Ishikawa (cell line): ENCODE measurements at regions not wholly inside any gene's neighbourhood (a gene's known extent, or its start where the extent isn't known, plus 50 kb on each side); places are given as distances from the start of the nearest gene placed in this dataset.

Experiments
- CEBPB ChIP-seq: IDR thresholded peaks from 2 replicates; pipeline ENCODE4 v1.6.1; 2012
- EP300 ChIP-seq: IDR thresholded peaks from 2 replicates; pipeline ENCODE4 v1.6.1; 2012; ENCODE audit warnings: borderline replicate concordance
- NFIC ChIP-seq: IDR thresholded peaks from 2 replicates; pipeline ENCODE4 v1.6.1; 2012
- TEAD4 ChIP-seq: IDR thresholded peaks from 2 replicates; pipeline ENCODE4 v1.6.1; 2012
- YY1 ChIP-seq: IDR thresholded peaks from 2 replicates; pipeline ENCODE4 v1.6.1; 2012; ENCODE audit warnings: low read depth
- ZBTB7A ChIP-seq: IDR thresholded peaks from 2 replicates; pipeline ENCODE4 v1.6.1; 2012; ENCODE audit warnings: low read depth
- TF ChIP-seq, protein P1 (sequence below): IDR thresholded peaks from 2 replicates; pipeline ENCODE4 v1.6.1; 2012; ENCODE audit warnings: low read depth, mild to moderate bottlenecking
- TF ChIP-seq, protein P2 (sequence below): IDR thresholded peaks from 2 replicates; pipeline ENCODE4 v1.6.1; 2012

- TF ChIP-seq NFIC (no peak), TEAD4 (no peak), EP300 (no peak), CEBPB (no peak), ZBTB7A (no peak), YY1 (no peak)
- TF ChIP-seq, protein P1, sequence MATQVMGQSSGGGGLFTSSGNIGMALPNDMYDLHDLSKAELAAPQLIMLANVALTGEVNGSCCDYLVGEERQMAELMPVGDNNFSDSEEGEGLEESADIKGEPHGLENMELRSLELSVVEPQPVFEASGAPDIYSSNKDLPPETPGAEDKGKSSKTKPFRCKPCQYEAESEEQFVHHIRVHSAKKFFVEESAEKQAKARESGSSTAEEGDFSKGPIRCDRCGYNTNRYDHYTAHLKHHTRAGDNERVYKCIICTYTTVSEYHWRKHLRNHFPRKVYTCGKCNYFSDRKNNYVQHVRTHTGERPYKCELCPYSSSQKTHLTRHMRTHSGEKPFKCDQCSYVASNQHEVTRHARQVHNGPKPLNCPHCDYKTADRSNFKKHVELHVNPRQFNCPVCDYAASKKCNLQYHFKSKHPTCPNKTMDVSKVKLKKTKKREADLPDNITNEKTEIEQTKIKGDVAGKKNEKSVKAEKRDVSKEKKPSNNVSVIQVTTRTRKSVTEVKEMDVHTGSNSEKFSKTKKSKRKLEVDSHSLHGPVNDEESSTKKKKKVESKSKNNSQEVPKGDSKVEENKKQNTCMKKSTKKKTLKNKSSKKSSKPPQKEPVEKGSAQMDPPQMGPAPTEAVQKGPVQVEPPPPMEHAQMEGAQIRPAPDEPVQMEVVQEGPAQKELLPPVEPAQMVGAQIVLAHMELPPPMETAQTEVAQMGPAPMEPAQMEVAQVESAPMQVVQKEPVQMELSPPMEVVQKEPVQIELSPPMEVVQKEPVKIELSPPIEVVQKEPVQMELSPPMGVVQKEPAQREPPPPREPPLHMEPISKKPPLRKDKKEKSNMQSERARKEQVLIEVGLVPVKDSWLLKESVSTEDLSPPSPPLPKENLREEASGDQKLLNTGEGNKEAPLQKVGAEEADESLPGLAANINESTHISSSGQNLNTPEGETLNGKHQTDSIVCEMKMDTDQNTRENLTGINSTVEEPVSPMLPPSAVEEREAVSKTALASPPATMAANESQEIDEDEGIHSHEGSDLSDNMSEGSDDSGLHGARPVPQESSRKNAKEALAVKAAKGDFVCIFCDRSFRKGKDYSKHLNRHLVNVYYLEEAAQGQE = no peak
- TF ChIP-seq, protein P2, sequence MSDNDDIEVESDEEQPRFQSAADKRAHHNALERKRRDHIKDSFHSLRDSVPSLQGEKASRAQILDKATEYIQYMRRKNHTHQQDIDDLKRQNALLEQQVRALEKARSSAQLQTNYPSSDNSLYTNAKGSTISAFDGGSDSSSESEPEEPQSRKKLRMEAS = no peak
These were observed 104.8 kb upstream of the VRK2 start for GRCh38 chr2:57941816-57942215.
